ENCODE measurements at regions not wholly inside any gene's neighbourhood (a gene's known extent, or its start where the extent isn't known, plus 50 kb on each side); places are given as distances from the start of the nearest gene placed in this dataset.
A peak's percentile ranks its signal among the peaks of the same experiment; 100 is the strongest.

- no TSS peak for BruUV-seq (replicated peaks)
- Histone ChIP-seq H2AFZ (no peak overlapping the region), H4K20me1 (ENCODE audit: insufficient read depth) (no peaks in the 10 kb centered on the region), H3K36me3 (ENCODE audit: low read depth) (no peaks in the 10 kb centered on the region), H3K27me3 (ENCODE audit: insufficient read depth, low read depth) (no peaks in the 10 kb centered on the region), H3K79me2 (ENCODE audit: low read depth) (no peaks in the 10 kb centered on the region), H3F3A (ENCODE audit: insufficient read depth, low read depth) (no peaks in the 10 kb centered on the region), H3K4me1 (replicated peaks; ENCODE audit: insufficient read depth) (no peaks in the 10 kb centered on the region), H3K9me2 (ENCODE audit: insufficient read depth) (no peaks in the 10 kb centered on the region; the same call in 1 of the 2 replicates), H3K27ac (no peak overlapping the region), H3K9me3 (ENCODE audit: insufficient read depth, low read depth) (no peaks in the 10 kb centered on the region), H3K4me3 (no peak overlapping the region), H3K4me2 (no peak overlapping the region)
- no peak for DNase-seq
- TF ChIP-seq CTCF (conservative IDR thresholded peaks at IDR 0.05): no peak
- no peak for TF ChIP-seq EZH2 (IDR thresholded peaks at IDR 0.05; ENCODE audit: low read depth)
- POLR2A ChIA-PET (ENCODE audit: unreplicated experiment): no interaction called here
- intact Hi-C loops (cut with micrococcal nuclease; ENCODE audit: unreplicated experiment): no loop called here
- CTCF ChIA-PET: no interaction called here
Observed at GRCh38 chr6:76584121-76584520, 511.7 kb upstream of the IMPG1 start.

GRCh38 chr6:76578746-76579145 is 506.3 kb upstream of the IMPG1 start:
- no peaks in the 10 kb centered on the region for H3K9me3 ChIP-seq (ENCODE audit: insufficient read depth, low read depth)
- no peaks in the 10 kb centered on the region; the same call in 1 of the 2 replicates for H3K9me2 ChIP-seq (ENCODE audit: insufficient read depth)
- H2AFZ ChIP-seq: no peak overlapping the region
- POLR2A ChIA-PET (ENCODE audit: unreplicated experiment): no interaction called here
- H4K20me1 ChIP-seq (ENCODE audit: insufficient read depth): no peaks in the 10 kb centered on the region
- H3K4me2 ChIP-seq: no peak overlapping the region
- no peak overlapping the region for H3K27ac ChIP-seq
- no peak for TF ChIP-seq EZH2 (IDR thresholded peaks at IDR 0.05; ENCODE audit: low read depth)
- TF ChIP-seq CTCF (conservative IDR thresholded peaks at IDR 0.05): no peak
- intact Hi-C loops (cut with micrococcal nuclease; ENCODE audit: unreplicated experiment): no loop called here
- H3K79me2 ChIP-seq (ENCODE audit: low read depth): no peaks in the 10 kb centered on the region
- no peaks in the 10 kb centered on the region for H3F3A ChIP-seq (ENCODE audit: insufficient read depth, low read depth)
- no peaks in the 10 kb centered on the region for H3K36me3 ChIP-seq (ENCODE audit: low read depth)
- H3K27me3 ChIP-seq (ENCODE audit: insufficient read depth, low read depth): no peaks in the 10 kb centered on the region
- CTCF ChIA-PET: no interaction called here
- no peaks in the 10 kb centered on the region for H3K4me1 ChIP-seq (replicated peaks; ENCODE audit: insufficient read depth)
- no peak overlapping the region for H3K4me3 ChIP-seq
- BruUV-seq (replicated peaks): no TSS peak
- no peak for DNase-seq

DNA sequence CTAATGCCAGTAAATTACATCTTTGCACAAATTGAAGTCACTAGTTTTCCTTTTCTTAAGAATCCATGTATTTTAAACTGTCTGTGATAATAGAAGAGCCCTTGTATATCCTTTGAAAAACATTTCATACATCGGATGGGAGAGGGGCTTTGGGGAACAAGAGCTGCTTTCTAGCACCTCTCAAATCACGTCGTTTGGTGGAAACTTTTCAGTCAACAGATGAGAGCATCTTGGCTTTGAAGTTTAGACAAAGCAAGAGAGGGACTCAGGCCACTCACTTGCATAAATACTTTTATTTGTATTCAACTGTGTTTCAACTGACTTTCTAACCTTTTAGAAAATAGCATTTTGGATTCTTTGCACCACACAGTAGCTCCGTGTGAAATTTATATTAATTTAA is 502.3 kb upstream of the IMPG1 start:
- ChIA-PET POLR2A (ENCODE audit: unreplicated experiment) (no interaction called here), CTCF (no interaction called here)
- H3K36me3 ChIP-seq (ENCODE audit: low read depth): no peaks in the 10 kb centered on the region
- no peak overlapping the region for H3K4me2 ChIP-seq
- H4K20me1 ChIP-seq (ENCODE audit: insufficient read depth): no peaks in the 10 kb centered on the region
- intact Hi-C loops (cut with micrococcal nuclease; ENCODE audit: unreplicated experiment): no loop called here
- no peak for TF ChIP-seq EZH2 (IDR thresholded peaks at IDR 0.05; ENCODE audit: low read depth)
- no peak for TF ChIP-seq CTCF (conservative IDR thresholded peaks at IDR 0.05)
- BruUV-seq (replicated peaks): no TSS peak
- no peaks in the 10 kb centered on the region; the same call in 1 of the 2 replicates for H3K9me2 ChIP-seq (ENCODE audit: insufficient read depth)
- DNase-seq: no peak
- H3K4me1 ChIP-seq (replicated peaks; ENCODE audit: insufficient read depth): no peaks in the 10 kb centered on the region
- H3K9me3 ChIP-seq (ENCODE audit: insufficient read depth, low read depth): no peaks in the 10 kb centered on the region
- H3K27me3 ChIP-seq (ENCODE audit: insufficient read depth, low read depth): no peaks in the 10 kb centered on the region
- H2AFZ ChIP-seq: 0 out of 2 replicates have a peak overlapping the region, but pooled peaks have one; percentile 33
- H3F3A ChIP-seq (ENCODE audit: insufficient read depth, low read depth): no peaks in the 10 kb centered on the region
- no peak overlapping the region for H3K27ac ChIP-seq
- no peaks in the 10 kb centered on the region for H3K79me2 ChIP-seq (ENCODE audit: low read depth)
- no peak overlapping the region for H3K4me3 ChIP-seq
